Inferior parietal cortex (tissue), 1 donor: ENCODE measurements at regions not wholly inside any gene's neighbourhood (a gene's known extent, or its start where the extent isn't known, plus 50 kb on each side); places are given as distances from the start of the nearest gene placed in this dataset.
"Not testable (repeated sequence)": the region's sequence is repeated elsewhere in the genome, so short reads cannot be mapped to it uniquely, and the experiment has no call there.

Source experiments
- DNase-seq: peaks from one replicate; pipeline ENCODE4 v3.0.0-alpha.2; 2016; ENCODE audit errors: extremely low spot score

DNA sequence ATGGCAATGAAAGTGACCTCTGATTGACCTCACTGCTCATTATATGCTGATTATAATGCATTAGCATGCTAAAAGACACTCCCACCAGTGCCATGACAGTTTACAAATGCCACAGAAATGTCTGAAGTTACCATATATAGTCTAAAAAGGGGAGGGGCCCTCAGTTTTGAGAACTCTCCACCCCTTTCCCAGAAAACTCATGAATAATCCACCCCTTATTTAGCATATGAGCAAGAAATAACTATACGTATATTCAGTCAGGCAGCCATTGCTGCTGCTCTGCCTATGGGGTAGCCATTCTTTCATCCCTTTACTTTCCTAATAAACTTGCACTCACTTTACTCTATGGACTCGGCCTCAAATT, 163.1 kb downstream of the ESM1 start:
- DNase-seq = no peak

DNA sequence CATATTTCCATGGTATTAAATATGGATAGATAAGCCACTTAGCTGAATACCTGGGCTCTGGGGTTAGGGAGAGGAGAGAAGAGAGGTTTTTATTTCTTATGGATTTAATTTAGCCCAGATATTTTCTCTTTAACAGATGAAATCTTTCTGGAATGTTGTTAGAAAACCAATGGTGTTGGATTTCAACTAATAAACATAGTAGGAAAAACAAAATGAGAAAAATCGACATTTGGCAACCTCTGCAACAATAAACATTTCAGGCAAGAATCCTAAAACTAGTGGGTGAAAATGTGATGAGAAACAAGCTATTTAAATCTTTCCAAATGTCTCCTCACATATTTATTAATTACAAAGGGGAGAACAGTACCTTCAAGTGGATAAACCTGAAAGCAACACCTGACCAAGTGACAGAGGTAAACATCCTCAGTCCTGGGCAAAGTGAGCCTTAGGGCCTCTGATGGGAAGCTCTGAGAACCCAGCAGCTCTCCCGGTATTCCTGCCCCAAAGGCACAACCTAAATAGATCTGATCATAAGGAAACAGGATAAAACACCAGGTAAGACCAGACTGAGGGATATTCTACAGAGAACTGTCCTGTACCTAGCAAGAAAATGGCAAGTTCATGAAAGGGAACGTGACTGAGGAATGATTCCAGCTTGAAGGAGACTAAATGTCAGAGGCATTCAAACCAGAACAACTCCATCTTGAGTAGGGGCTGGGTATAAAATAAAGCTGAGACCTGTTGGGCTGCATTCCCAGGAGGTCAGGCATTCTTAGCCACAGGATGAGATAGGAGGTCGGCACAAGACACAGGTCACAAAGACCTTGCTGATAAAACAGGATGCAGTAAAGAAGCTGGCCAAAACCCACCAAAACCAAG, 163.7 kb downstream of the ESM1 start:
- no peak for DNase-seq

DNA sequence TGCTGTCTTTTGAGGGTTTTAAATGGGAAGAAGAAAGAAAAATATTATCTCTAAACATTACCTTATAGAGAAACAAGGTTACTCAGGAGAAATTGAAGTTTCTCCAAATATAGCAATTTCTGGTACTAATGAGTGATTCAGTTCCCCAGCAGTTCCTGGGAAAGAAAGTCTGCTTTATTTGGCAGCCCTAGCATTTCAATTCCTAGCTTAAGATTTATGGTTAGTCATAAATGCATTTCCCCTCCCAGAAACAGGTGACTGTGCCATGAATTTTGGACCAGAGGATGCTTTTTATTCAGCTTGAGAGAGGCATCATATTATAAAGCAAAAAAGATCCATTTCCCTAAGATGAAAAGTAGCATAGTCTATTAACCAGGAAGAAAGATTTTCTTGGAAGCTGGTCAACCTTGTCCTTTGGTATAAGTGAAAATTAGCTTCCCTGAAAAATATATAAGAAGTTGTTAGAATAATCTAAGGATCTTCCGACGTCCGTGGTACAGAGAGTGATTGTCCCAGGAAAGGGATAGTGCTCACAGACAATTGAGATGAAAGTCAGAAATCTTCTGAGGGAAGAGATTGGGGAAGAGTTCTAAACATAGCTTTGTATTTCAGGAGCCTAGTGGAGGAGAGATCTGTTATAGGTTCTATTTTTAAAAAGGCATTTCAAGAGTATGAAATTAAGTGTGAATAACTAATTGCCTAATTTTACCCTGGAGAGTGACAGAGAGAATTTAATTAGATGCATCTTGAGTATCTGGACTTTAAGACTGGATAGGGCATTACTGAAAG, 164.9 kb downstream of the ESM1 start:
- no peak for DNase-seq

DNA sequence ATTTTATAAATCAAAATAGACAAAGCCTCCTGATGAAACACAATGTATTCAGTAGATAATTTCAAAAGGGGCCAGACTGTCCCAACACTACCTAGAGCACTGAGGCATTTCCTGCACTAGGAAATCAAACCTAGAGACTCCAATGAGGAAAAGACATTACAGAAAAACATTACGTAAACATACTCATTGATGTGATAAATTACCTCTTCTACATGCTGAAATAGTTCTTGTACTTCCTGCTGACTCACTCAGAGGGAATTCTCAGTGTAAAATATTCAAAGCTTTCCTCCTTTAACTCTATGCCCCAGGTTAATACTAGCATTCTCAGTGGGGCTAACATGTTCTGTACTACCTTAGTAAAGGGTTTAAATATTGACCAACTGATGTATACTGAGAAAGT, 178.0 kb downstream of the ESM1 start:
- no peak for DNase-seq

DNA sequence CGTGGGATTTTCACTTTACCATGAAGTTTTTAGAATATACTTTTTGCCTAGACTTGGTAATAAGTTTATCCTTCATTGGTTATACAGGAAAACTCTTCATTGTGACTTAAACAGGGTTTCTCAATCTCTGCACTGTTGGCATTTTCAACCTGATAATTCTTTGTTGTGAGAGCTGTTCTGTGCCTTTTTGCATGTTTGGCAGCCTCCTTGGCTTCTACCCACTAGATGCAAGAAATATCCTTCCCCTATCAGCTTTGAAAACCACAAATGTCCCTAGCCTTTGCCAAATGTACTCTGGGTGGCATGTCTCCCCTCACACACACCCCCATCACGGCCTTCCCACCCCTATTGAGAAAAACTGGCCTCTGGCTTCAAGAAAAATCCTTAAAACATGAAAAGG, 180.9 kb downstream of the ESM1 start:
- no peak for DNase-seq

DNA sequence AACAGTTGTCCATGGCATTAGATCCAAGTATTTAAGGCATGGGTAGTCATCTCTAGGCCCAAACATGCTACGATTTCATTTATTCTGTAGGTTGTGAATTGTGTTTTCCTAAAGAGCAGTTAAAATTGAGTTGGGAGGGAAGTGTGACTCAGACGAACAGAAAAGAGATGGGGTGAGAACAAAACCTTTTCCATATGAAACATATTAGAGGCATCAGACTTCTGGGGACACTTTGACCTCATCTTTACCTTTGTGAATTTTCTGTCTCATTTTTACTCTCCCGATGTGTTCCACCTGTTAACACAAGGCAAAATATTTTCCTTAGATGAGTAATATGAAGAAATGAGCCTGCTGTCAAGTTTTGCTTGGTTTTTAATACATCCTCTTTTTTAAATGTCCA, 181.3 kb downstream of the ESM1 start:
- no peak for DNase-seq

DNA sequence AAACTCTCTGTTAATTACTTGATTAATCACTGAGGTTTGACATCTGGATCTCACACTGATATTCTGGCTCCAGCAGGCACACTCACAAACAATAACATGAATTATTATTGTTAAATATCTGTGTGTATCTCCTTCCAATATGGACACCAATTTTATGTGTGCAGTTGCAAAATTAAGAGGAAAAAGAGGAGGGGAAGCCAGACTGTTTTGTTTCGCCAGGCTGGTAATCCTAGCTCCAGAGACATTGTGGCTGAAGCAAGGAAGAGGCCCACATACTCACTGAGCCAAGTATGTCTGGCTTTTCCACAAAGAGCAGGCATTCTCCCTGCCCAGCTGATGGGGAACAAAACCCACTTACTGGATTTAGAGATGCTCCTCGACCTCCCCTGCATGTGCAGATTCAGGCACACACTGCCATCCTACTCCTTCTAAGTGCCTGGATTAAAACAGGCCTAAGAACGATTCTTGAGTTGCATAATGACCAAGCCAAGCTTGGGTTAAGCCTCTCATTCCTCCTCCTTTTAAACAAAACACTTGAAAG, 181.9 kb downstream of the ESM1 start:
- DNase-seq = no peak

DNA sequence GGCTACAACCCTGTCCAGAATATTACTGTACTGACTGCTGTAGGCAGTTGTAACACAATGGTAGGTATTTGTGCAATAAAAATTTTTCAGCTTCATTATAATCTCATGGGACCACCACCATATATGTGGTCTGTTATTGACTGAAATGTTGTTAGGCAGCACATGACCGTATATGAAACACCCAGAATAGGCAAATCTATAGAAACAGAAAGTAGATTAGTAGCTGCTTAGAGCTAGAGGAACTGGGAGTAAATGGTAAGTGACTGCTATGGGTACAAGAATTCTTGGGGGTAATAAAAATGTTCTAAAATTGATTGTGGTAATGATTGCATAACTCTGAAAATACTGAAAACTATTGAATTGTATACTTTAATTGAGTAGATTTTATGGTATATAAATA, 185.7 kb downstream of the ESM1 start:
- no peak for DNase-seq

DNA sequence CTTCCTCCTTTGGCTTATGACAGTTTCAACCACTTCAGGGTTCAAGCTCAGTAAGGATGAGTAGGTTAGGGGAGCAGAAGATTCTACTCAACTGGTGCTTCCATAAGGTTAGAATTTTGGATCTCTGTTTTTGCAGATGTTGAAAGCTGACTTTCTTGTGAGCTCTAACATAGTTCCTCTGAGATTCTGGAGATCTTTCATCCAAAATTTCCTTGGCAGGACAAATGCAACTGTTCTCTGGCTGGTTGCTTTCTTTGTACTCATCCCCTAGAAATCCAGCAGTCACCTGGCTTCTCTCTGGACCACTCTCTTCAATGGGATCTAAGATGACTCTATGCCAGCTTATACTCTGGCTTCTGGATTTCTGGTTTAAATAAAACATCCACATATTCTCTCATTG, 189.6 kb downstream of the ESM1 start:
- DNase-seq = no peak

DNA sequence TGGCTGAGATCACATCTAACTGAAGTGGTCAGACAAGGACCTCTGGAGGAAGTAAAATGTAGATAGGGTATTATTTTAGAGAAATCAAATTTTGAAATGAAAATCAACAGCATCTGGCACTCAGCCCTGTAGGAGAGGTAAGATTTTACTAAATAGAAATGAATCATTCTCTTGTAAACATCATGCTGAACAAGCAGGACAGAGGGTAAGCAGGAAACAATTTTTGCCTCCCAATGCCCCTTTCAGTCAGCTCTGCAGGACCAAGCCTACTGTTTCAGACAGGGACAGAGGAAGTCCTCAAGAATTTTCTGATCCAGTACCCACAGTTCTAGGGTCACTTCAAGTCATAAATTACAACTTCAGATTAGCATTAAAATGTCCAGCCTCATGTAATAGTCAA, 190.1 kb downstream of the ESM1 start:
- no peak for DNase-seq

DNA sequence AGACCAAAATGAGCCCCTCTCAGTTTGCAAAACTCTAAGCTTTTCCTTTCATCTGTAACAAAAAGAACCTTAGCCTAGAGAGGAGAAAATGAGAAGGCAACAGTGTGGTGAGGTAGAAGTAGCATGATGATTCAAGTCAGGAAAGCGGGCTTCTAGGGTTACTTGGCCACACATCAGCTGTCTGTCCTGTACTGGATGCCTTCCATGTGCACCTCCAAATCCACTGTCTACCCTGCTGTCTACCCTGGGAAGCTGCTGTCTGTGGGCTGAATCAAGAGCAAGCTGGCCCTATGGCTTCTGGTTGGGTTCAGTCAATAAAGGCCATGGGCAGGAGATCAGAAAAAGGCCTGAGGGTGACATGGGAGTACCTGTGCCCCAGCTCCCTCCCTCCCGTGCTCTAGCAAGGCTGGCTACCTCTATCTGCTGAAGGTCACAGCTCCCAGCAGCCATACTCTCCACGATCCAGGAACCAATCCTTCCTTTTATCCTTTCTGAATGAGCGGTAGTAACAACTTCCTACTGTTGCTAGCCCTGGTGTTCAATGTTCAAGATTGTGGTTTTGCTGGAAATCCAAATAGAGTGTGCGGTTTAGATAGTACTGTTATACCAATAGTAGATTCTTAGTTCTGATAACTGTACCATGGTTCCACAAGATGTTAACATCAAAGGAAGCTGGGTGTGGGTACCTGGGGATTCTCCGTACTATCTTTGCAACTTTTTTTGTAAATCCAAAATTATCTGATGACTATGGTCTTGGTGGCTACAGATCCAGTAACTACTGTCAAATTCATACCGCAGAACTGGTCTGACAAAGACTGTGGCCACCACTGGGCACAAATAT, 191.0 kb downstream of the ESM1 start:
- DNase-seq = no peak

DNA sequence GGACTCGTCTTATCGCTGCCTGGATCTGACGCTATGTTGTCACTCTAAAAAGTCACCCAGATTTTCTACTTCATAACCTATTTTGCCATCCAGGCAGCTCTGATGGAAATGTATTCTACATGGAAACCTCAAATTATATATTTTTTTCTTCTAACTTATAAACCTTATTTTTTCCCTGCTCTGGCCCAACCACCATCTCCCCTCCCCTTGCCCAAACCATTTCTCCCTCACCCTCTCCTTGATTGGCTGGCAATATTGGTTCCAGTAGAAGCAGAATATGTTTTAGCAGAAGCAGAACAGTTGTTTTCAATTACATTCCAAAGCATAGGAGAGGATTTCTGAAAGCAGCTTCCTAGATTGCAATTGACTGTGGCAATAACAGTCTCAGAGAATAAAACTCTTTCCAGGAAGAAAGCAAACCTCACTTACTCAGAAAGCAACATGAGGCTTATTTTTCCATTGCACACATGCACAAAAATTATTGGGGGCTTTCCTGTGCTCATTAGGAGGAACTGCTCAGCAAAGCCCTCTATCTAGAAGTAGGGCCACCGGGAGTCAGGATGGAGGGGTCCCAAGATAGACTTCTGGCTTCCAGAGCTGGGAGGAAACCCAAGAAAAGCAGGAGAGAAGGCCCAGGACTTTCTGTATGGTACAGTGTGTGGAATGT, 191.8 kb downstream of the ESM1 start:
- DNase-seq = no peak

DNA sequence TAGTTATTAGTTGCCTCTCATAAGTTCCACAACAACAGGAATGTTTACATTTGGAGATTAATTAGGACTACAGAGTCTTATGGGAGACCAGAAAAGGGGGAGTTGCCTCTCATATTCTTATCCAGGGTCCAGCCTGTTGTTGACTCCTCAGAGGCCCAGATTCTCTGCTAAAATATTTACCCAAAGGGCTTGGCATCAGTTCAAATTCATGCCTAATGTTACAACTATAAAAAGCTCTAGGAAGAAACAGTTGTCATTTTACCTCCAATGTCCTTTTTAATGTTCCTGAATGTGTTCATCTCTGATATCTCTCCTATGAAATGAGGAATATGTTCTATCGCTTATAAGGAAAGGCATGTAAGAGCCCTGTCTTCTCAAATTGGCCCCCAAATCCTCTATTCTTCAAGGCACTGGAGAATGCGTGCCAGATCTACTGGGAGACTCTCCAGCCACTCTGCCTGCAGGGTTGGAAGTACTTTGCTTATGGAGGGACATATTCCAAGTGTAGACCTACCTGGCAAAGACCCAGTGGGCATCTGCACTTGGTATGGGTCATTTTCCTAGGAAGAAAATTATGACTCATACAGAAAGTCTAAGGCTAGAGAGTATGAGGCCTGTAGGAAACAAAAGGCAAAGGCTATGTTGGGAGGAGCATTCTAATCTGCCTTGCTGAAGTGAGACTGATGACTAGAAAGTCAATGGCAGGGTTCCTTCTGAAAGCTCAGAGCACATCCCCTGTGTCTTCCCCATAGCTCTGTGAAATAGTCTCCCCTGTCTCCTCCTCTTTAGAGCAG, 192.6 kb downstream of the ESM1 start:
- no peak for DNase-seq

DNA sequence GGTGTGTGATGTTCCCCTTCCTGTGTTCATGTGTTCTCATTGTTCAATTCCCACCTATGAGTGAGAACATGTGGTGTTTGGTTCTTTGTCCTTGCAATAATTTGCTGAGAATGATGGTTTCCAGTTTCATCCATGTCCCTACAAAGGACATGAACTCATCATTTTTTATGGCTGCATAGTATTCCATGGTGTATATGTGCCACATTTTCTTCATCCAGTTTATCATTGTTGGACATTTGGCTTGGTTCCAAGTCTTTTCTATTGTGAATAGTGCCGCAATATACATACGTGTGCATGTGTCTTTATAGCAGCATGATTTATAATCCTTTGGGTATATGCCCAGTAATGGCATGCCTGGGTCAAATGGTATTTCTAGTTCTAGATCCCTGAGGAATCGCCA, 197.5 kb downstream of the ESM1 start:
- DNase-seq = not testable (repeated sequence)

DNA sequence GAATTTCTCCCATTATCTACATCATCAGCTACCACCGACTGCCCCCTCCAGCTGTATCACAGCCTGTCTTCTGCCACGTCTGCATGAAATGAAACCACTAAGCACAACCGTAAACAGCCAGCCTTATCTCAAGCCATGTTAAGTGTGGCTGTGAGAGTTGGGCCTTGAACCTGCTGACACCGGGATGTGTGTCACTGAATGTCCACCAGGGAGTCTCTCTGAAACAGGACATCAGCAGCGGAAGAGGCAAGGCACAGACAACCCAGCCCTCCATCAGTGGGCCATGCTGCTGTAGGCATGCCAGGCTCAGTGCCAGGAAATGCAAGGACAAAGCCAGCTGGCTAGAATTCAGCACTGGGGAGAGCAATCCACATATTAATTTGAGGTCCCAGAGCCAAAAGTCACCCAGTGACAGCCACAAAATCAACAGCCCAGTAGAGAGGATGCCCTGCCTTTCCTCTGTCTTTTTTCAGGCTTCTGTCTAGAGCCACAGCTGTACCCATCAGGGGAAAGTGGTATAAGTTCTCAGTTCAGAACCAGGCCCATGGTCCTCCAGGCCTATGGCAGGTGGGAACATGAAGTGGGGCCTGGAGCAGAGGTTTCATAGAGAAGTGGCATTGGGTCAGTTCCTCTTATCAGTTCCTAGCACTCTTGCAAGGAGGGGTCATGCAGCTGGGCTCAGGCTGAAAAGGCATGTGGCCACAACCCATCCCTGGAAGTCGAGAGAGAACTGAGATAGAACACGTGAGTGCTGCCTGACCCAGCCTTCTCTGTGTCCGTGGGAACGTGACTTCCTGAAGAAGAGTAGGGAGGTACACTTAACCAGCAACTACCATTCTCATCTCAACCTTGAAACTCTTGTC, 199.4 kb downstream of the ESM1 start:
- peak; percentile 43 for DNase-seq

DNA sequence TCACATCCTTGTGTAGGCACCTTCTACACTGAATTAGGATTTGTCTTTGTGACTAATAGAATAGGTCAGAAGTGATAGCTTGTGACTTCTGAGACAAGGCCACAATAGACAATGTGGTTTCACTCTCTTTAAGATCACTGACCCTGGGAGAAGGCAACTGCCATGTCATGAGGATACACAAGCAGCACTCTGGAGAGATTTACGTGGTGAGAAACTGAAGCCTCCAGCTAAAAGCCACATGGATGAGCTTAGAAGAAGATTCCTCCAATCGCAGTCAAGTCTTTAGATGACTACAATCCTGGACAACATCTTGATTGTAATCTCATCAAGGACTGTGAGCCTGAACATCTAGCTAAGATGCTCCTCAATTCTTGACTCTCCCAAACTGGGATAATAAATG, 206.6 kb downstream of the ESM1 start:
- no peak for DNase-seq

DNA sequence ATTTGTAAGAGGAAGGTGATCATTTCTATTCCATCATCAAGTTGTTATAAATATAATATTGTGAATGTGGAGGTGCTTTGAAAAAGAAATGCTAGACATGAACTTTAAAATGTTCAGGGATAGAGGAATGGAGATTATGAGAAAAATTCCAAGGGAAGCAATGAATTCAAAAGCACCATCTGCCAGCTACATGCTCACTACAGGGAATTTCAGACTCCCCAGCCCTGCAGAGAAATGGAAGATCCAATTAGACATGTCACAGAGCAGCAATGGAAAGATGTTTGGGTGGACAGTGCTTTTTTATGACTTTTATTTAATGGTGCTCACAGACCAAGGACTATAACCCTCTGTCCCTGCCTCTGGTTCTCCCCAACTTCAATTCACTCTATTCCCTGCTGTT, 209.7 kb downstream of the ESM1 start:
- DNase-seq = no peak

DNA sequence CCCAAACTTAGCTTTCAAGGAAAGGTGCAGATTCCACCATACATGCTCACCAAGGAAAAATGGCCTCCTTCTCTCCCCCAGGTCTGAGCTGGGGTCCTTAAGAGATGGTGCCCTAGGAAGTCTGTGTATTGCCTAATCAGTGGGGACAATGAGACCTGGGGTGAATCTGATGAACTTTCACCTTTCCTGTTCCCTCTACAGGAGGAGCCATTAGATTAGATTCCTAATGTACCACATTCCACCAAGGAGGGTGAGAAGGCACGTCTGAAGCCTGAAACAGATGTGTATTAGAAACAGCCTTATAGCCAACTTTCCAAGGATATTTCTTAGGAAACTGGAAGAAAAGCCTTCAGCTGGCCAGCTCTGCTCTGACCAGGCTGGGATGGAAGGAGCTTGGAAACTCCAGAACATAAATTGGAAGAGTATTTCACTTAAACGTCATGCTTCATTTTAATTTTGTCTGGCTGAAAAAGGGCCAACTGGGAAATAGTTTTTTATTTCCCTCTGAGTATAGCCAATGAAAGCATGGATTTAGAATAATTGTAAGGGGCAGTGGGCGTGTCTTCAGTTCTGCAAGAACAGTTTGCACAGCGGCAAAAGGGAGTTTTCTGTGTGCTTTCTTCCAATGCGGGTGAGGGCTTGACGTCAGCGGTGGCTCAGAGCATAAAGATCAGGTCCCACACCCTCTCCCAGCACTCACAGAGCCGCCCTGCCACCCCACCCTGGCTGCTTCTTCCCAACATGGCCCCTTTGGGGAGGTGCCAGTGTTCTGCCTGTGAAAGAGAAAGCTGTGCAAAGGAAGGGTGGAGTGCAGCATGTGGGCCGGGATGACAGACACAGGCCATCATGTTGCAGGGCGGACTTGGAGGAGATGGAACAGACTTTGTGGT, 210.9 kb downstream of the ESM1 start:
- DNase-seq = no peak

DNA sequence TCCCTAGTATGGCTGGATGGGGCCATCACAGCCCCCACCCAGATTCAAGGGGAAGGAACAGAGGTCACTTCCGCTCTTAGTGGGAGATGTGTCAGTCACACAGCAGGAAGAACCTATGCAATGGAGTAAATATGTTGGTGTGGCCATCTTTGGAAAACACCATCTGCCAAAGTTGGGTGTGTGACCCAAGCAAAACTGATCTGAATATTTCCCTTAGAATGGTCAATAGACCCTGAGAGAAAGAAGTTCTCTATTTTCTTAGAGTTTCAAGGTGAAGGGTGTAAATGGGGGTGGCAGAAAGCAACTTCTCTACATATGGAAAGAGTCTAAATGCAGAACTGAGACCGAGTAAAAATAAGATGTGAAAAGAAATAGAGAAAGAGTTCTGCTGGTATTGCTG, 212.7 kb downstream of the ESM1 start:
- DNase-seq = no peak
